K562 (cell line): ENCODE measurements at regions not wholly inside any gene's neighbourhood (a gene's known extent, or its start where the extent isn't known, plus 50 kb on each side); places are given as distances from the start of the nearest gene placed in this dataset.

Experiments
- ATAC-seq: fragments of 200-7000 bp; cut with Tn5 transposase; 3 replicates; pipeline ENCODE4 v1.9.1; 2020; ENCODE audit warnings: moderate library complexity
- BruUV-seq: library from RNA; stranded (reverse); fragments of 400-500 nt; replicated peaks from 2 replicates; lab custom pipeline; 2021; lab: Mats Ljungman, UMichigan
- CTCF ChIA-PET: fragments of 300-600 bp; formaldehyde crosslinking; extraction: SDS; loops from one replicate; lab custom pipeline; 2021; ENCODE audit warnings: low intra/inter-chr PET ratio; lab: Yijun Ruan, JAX
- POLR2A ChIA-PET: fragments of 300-600, 350-650 bp; sonication (Branson Sonifier 250); formaldehyde crosslinking; extraction: SDS; loops from one replicate; lab custom pipeline; 2021; ENCODE audit warnings: antibody characterized with exemption, inconsistent platforms; lab: Yijun Ruan, JAX
- DNase-seq, 4 experiments: peaks; one replicate each; pipeline versions ENCODE4 v3.0.0 to v3.0.0-alpha.2; 2011 to 2018; ENCODE audit warnings: low spot score in 3 of 4, mixed read lengths in 3 of 4; ENCODE audit errors: extremely low read depth in 1 of 4
- FAIRE-seq: peaks from 2 replicates; lab custom pipeline; 2011; peaks lifted over from hg19 to GRCh38; lab: Jason Lieb, UNC
- H2AFZ ChIP-seq: 2 replicates; pipeline ENCODE4 v1.6.0; 2011; ENCODE audit warnings: low read depth, low read length, control low read depth, inconsistent platforms
- H3K27ac ChIP-seq: fragments of 200-600 bp; 3 replicates; pipeline ENCODE4 v1.8.0; 2011; ENCODE audit warnings: low read depth, mild to moderate bottlenecking, control low read depth, inconsistent platforms, low read length, moderate library complexity, mixed read lengths; ENCODE audit errors: extremely low read depth
- H3K27me3 ChIP-seq, 2 experiments: fragments of 300-600 bp in 1 of 2; 2 replicates in 1 of 2; 3 replicates in 1 of 2; pipeline versions ENCODE4 v1.6.0 to v1.8.0; 2011; ENCODE audit warnings: inconsistent platforms in 2 of 2, low read length in 2 of 2, mild to moderate bottlenecking in 1 of 2, mixed read lengths in 1 of 2, moderate library complexity in 1 of 2; ENCODE audit not compliant: control insufficient read depth in 2 of 2, insufficient read depth in 2 of 2
- H3K36me3 ChIP-seq: fragments of 300-600 bp; 3 replicates; pipeline ENCODE4 v1.8.0; 2011; ENCODE audit warnings: mild to moderate bottlenecking, low read length, inconsistent platforms; ENCODE audit not compliant: control insufficient read depth, insufficient read depth
- H3K4me1 ChIP-seq, 2 experiments: fragments of 200-600 bp in 1 of 2; replicated peaks in 1 of 2; 2 replicates in 1 of 2; 3 replicates in 1 of 2; pipeline versions ENCODE4 v1.5.1 to v1.8.0; 2011; ENCODE audit warnings: inconsistent platforms in 2 of 2, low read length in 2 of 2, mild to moderate bottlenecking in 1 of 2, mixed read lengths in 1 of 2, moderate library complexity in 1 of 2; ENCODE audit not compliant: control insufficient read depth in 2 of 2, insufficient read depth in 2 of 2
- H3K4me2 ChIP-seq: 2 replicates; pipeline ENCODE4 v1.6.1; 2011; ENCODE audit warnings: low read length, control low read depth, inconsistent platforms, mixed read lengths; ENCODE audit not compliant: insufficient read depth
- H3K4me3 ChIP-seq: fragments of 200-600 bp; sonication (generic), shearing (Covaris generic); 2 replicates; pipeline ENCODE4 v1.5.1; 2016; ENCODE audit warnings: control low read depth, inconsistent platforms
- H3K79me2 ChIP-seq: fragments of 200-600 bp; 3 replicates; pipeline ENCODE4 v1.8.0; 2011; ENCODE audit warnings: low read length, inconsistent platforms; ENCODE audit not compliant: control insufficient read depth, insufficient read depth
- H3K9ac ChIP-seq, 2 experiments: 2 replicates each; pipeline versions ENCODE4 v1.6.0 to v1.6.1; 2011; ENCODE audit warnings: low read depth in 2 of 2, low read length in 2 of 2, control low read depth in 1 of 2, inconsistent platforms in 1 of 2, mild to moderate bottlenecking in 1 of 2, mixed read lengths in 1 of 2; ENCODE audit not compliant: insufficient read depth in 1 of 2
- H3K9me1 ChIP-seq: one replicate; pipeline ENCODE4 v1.6.0; 2011; ENCODE audit warnings: inconsistent platforms, mild to moderate bottlenecking, low read length, moderate library complexity; ENCODE audit not compliant: control insufficient read depth, insufficient read depth
- H3K9me3 ChIP-seq: replicated peaks from 2 replicates; pipeline ENCODE4 v1.5.1; 2011; ENCODE audit warnings: low read depth, low read length, inconsistent platforms; ENCODE audit not compliant: control insufficient read depth, insufficient read depth
- H4K20me1 ChIP-seq: replicated peaks from 2 replicates; pipeline ENCODE4 v1.6.1; 2011; ENCODE audit warnings: low read length, inconsistent platforms, mixed read lengths; ENCODE audit not compliant: control insufficient read depth, insufficient read depth
- CHD2 ChIP-seq: IDR thresholded peaks from 2 replicates; pipeline ENCODE4 v1.6.1; 2011; ENCODE audit warnings: low read depth, low read length
- CHD4 ChIP-seq: fragments of 200-600 bp; sonication (generic); IDR thresholded peaks from 3 replicates; pipeline ENCODE4 v1.6.1; 2012; ENCODE audit warnings: low read depth, mild to moderate bottlenecking, mixed read lengths, low read length, inconsistent platforms; ENCODE audit not compliant: insufficient read depth, insufficient replicate concordance, poor library complexity, severe bottlenecking
- FOS ChIP-seq: IDR thresholded peaks from 3 replicates; pipeline ENCODE4 v1.6.1; 2011; ENCODE audit not compliant: insufficient read length; ENCODE audit errors: extremely low read depth
- GTF2A2 ChIP-seq: IDR thresholded peaks from 2 replicates; pipeline ENCODE4 v1.6.1; 2016; ENCODE audit warnings: mild to moderate bottlenecking, missing genetic modification characterization, missing compliant biosample characterization
- MTA3 ChIP-seq: fragments of 450-650 bp; formaldehyde crosslinking; IDR thresholded peaks from 2 replicates; pipeline ENCODE4 v1.6.1; 2017; ENCODE audit warnings: mild to moderate bottlenecking, borderline replicate concordance
- NCOA4 ChIP-seq: fragments of 450-650 bp; IDR thresholded peaks from 2 replicates; pipeline ENCODE4 v1.6.1; 2018; ENCODE audit warnings: mild to moderate bottlenecking; ENCODE audit not compliant: partially characterized antibody
- PRDM10 ChIP-seq: fragments of 450-650 bp; IDR thresholded peaks from 2 replicates; pipeline ENCODE4 v1.6.1; 2018; ENCODE audit not compliant: partially characterized antibody
- SIRT6 ChIP-seq: IDR thresholded peaks from one replicate; pipeline ENCODE4 v1.6.1; 2012; ENCODE audit warnings: low read depth, mild to moderate bottlenecking, control low read depth, inconsistent platforms, low read length, moderate library complexity
- SOX6 ChIP-seq: fragments of 450-650 bp; IDR thresholded peaks from 2 replicates; pipeline ENCODE4 v1.6.1; 2014; ENCODE audit warnings: mild to moderate bottlenecking
- SREBF1 ChIP-seq: fragments of 150-350 bp; IDR thresholded peaks from 2 replicates; pipeline ENCODE4 v1.6.1; 2014; ENCODE audit warnings: antibody characterized with exemption, low read depth, low read length, borderline replicate concordance
- ZBTB5 ChIP-seq: fragments of 450-650 bp; IDR thresholded peaks from 2 replicates; pipeline ENCODE4 v1.6.1; 2017; ENCODE audit warnings: antibody characterized with exemption
- ZNF212 ChIP-seq: fragments of 450-650 bp; formaldehyde crosslinking; IDR thresholded peaks from 2 replicates; pipeline ENCODE4 v1.4.0; 2020; ENCODE audit warnings: mild to moderate bottlenecking
- ZNF347 ChIP-seq: fragments of 450-650 bp; formaldehyde crosslinking; IDR thresholded peaks from 2 replicates; pipeline ENCODE4 v1.4.0; 2020; ENCODE audit warnings: low read depth, mild to moderate bottlenecking, moderate library complexity
- ZNF511 ChIP-seq: sonication (generic); formaldehyde crosslinking; IDR thresholded peaks from 2 replicates; pipeline ENCODE4 v1.8.0; 2022; ENCODE audit warnings: mild to moderate bottlenecking, missing genetic modification reagents
- WGBS: fragments of 100-300 bp; shearing (Covaris generic); methylation state at CpG from one replicate; pipeline ENCODE4 v1.1.6; 2016; ENCODE audit warnings: low coverage, mixed read lengths; ENCODE audit not compliant: insufficient coverage; ENCODE audit errors: missing lambda C conversion rate; 5-methylcytosine and 5-hydroxymethylcytosine counted together
- in situ Hi-C: fragments of 300-500 bp; cut with MboI; formaldehyde crosslinking; loops from 4 replicates; pipeline ENCODE4 v1.15.0; 2018; ENCODE audit warnings: inconsistent platforms, mixed read lengths
- intact Hi-C: fragments of 100-400 bp; cut with micrococcal nuclease; formaldehyde crosslinking; loops from 2 replicates; pipeline ENCODE4 v1.14.2; 2022

- intact Hi-C loops = no loop called here
- POLR2A ChIA-PET = no interaction called here
- no peak for TF ChIP-seq CHD2
- no peak for TF ChIP-seq ZNF212
- no peak for TF ChIP-seq ZBTB5
- no peak for TF ChIP-seq GTF2A2 (tag)
- no peak for TF ChIP-seq NCOA4
- no peak for TF ChIP-seq CHD4
- no peak for TF ChIP-seq FOS
- no peak for TF ChIP-seq SIRT6
- no peak for TF ChIP-seq ZNF347
- no peak for TF ChIP-seq SREBF1
- TF ChIP-seq SOX6 = no peak
- TF ChIP-seq PRDM10 = no peak
- TF ChIP-seq ZNF511 = no peak
- TF ChIP-seq MTA3 = no peak
- FAIRE-seq = no peak
- Histone ChIP-seq H3K36me3 (no peaks in the 10 kb centered on the region), H3K27ac (no peak overlapping the region), H3K4me1 (no peaks in the 10 kb centered on the region), H3K27me3 (no peaks in the 10 kb centered on the region), H2AFZ (no peak overlapping the region), H3K79me2 (no peaks in the 10 kb centered on the region), H3K9ac (no peak overlapping the region), H3K9me3 (0 out of 2 replicates have a peak, but pooled peaks cover 3% of the 10 kb centered on the region), H4K20me1 (no peaks in the 10 kb centered on the region), H3K4me2 (no peak overlapping the region), H3K4me3 (no peak overlapping the region), H3K9me1 (no peaks in the 10 kb centered on the region)
- no peak for ATAC-seq
- CTCF ChIA-PET = no interaction called here
- no peak for DNase-seq
- 0% methylated on average over 1 of the region's 1 CpG for WGBS
- in situ Hi-C loops = no loop called here
- no TSS peak for BruUV-seq
Measured at GRCh38 chr7:109890622-109891021, 1200.3 kb upstream of the LRRN3 start.
